Effector CD8-positive, alpha-beta T cell (primary cell): ENCODE measurements at regions not wholly inside any gene's neighbourhood (a gene's known extent, or its start where the extent isn't known, plus 50 kb on each side); places are given as distances from the start of the nearest gene placed in this dataset.
"Not testable (repeated sequence)": the region's sequence is repeated elsewhere in the genome, so short reads cannot be mapped to it uniquely, and the experiment has no call there.

Experiments
- DNase-seq: peaks from one replicate; lab custom pipeline; 2025; lab: John Stamatoyannopoulos, UW

- DNase-seq = no peak
These were observed 78.3 kb upstream of the SSBP2 start for GRCh38 chr5:81829242-81829641.

DNA sequence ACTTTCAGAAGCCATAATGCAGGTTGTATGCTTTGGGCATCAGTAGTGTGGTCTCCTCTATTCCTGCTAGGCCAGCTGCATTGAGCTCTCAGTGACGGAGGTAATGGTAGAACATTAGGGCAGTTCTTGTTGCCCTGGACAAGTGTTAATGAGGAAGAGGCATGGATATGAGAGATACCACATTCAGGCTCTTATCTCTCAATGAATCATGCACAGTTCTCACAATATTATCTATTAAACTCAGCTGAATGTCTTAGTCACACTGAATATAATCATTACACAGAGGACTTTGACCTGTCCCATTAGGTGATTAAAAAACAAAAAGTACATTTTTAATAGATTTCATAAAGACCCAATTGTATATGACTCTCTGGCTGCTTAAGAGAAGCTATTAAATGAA, 76.6 kb upstream of the SSBP2 start:
- no peak for DNase-seq

- DNase-seq = no peak
These were observed 75.2 kb upstream of the SSBP2 start for GRCh38 chr5:81826128-81826527.

DNA sequence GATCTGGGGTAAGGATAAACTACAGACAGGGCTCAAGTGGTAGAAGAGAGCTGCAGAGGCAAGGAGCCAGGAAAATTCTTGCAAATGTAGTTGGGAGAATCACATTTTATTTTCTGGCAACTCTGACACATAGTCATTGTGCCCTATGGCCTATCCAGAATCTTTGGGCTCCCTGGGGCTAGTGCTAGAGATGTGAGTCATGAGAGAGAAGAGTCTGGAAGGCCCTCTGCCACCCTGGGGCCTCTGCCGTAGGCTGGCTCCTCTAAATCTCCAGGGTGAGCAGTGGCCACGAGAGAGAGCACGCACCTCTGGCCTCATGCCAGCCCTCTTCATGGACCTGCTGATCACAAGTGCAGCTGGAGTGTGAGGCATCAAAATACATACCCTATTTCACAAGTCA, 74.3 kb upstream of the SSBP2 start:
- no peak for DNase-seq

DNA sequence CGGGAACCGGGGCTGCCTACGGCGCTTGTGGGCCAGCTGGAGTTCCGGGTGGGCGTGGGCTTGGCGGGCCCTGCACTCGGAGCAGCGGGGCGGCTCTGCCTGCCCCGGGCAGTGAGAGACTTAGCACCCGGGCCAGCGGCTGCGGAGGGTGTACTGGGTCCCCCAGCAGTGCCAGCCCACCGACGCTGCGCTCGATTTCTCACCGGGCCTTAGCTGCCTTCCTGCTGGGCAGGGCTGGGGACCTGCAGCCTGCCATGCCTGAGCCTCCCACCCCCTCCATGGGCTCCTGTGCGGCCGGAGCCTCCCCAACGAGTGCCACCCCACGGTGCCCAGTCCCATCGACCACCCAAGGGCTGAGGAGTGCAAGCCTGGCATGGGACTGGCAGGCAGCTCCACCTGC, 72.8 kb upstream of the SSBP2 start:
- DNase-seq = not testable (repeated sequence)

GRCh38 chr5:81820863-81821262, 70.0 kb upstream of the SSBP2 start:
- DNase-seq = no peak

DNA sequence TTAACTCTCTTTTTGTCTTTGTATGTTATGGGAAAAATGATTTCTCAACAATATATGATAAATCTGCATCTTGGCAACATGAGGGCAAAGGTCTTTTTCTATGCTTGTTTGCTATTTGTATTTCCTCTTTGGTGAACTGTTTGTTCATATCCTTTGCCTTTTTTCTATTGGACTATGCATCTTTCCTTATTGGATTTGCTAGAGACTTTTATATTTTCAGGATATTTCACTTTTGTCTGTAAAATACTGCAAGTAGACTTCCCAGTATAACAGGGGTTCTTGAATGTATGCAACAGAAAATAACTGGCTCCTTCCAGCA, 69.4 kb upstream of the SSBP2 start:
- DNase-seq = no peak

GRCh38 chr5:81819556-81820317, 68.8 kb upstream of the SSBP2 start:
- DNase-seq = no peak

GRCh38 chr5:81817980-81818379, 67.1 kb upstream of the SSBP2 start:
- DNase-seq = no peak

GRCh38 chr5:81817086-81817485, 66.2 kb upstream of the SSBP2 start:
- DNase-seq = no peak

- DNase-seq = no peak
These were observed 64.4 kb upstream of the SSBP2 start for GRCh38 chr5:81815321-81815720.

GRCh38 chr5:81808106-81808505, 57.2 kb upstream of the SSBP2 start:
- DNase-seq = no peak

DNA sequence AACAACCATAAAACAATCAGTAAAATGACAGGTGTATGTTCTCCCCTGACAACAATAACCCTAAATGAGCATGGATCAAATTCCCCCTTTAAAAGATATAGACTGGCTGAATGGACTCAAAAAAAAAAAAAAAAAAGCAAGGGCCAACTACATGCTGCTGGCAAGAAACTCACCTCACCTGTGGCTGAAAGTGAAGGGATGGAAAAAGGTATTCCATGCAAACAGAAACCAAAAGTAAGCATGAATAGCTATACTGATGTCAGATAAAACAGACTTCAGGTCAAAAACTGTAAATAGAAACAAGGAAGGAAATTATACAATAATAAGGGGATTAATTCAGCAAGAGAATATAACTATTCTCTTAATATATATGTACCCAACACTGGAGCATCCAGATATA, 54.2 kb upstream of the SSBP2 start:
- DNase-seq = no peak

GRCh38 chr5:81803812-81804211, 52.9 kb upstream of the SSBP2 start:
- DNase-seq = no peak

DNA sequence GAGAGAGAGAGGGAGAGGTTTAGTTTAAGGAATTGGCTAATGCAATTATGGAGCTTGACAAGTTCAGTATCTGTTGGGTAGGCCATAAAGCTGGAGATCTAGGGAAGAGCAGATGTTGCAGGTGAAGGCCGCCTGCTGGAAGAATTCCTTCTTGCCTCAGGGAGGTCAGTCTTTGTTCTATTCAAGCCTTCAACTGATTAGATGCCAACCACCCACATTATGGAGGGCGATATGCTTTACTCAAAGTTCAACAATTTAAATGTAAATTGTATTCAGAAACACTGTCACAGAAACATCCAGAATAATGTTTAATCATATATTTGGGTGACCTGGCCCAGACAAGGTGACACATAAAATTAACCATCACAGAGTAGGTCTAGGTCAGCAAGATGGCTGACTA, 51.7 kb upstream of the SSBP2 start:
- DNase-seq = no peak

- DNase-seq = no peak
These were observed 51.1 kb upstream of the SSBP2 start for GRCh38 chr5:81802020-81802419.

DNA sequence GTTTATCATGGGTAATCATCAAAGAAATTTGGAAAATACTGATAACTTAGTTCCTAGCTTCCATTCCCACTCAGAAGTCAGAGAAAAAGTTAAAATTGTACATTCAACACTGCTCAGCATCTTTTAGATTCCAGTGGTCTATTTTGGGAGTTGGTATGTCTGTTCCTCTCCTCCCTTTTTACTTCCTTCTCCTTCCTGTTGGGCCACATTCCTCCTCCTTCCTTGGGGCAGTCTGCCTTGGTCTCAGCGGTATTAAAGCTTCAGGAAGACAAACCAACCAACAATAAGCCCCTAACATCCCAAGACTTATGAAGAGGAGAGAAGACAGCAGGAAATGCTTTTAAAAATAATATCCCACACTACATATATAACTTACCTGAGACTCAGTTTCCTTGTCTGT, 49.9 kb upstream of the SSBP2 start:
- no peak for DNase-seq
